Smooth muscle cell (in vitro differentiated cells): ENCODE measurements at regions not wholly inside any gene's neighbourhood (a gene's known extent, or its start where the extent isn't known, plus 50 kb on each side); places are given as distances from the start of the nearest gene placed in this dataset.
"Not testable (repeated sequence)": the region's sequence is repeated elsewhere in the genome, so short reads cannot be mapped to it uniquely, and the experiment has no call there.

Experiments
- DNase-seq: peaks from one replicate; lab custom pipeline; 2025; ENCODE audit not compliant: unreplicated experiment; lab: John Stamatoyannopoulos, UW
- H2AFZ ChIP-seq: fragments of 200-600 bp; sonication (generic); 2 replicates; pipeline ENCODE4 v1.6.0; 2016; ENCODE audit warnings: antibody characterized with exemption, low read depth, mild to moderate bottlenecking
- H3F3A ChIP-seq: fragments of 200-600 bp; sonication (generic); 2 replicates; pipeline ENCODE4 v1.6.0; 2017; ENCODE audit warnings: antibody characterized with exemption, low read depth
- H3K27ac ChIP-seq: fragments of 200-600 bp; sonication (generic); 2 replicates; pipeline ENCODE4 v1.5.1; 2016; ENCODE audit warnings: low read depth, mild to moderate bottlenecking
- H3K27me3 ChIP-seq: fragments of 200-600 bp; sonication (generic); 2 replicates; pipeline ENCODE4 v1.6.1; 2016; ENCODE audit warnings: low read depth, mild to moderate bottlenecking
- H3K36me3 ChIP-seq: fragments of 200-600 bp; sonication (generic); 2 replicates; pipeline ENCODE4 v1.5.1; 2016; ENCODE audit warnings: low read depth
- H3K4me1 ChIP-seq: fragments of 200-600 bp; sonication (generic); 2 replicates; pipeline ENCODE4 v1.5.1; 2016; ENCODE audit warnings: low read depth
- H3K4me2 ChIP-seq: fragments of 200-600 bp; sonication (generic); 2 replicates; pipeline ENCODE4 v1.6.0; 2016; ENCODE audit warnings: mild to moderate bottlenecking
- H3K4me3 ChIP-seq: fragments of 200-600 bp; sonication (generic); 2 replicates; pipeline ENCODE4 v1.5.1; 2016; ENCODE audit warnings: mild to moderate bottlenecking
- H3K79me2 ChIP-seq: fragments of 200-600 bp; sonication (generic); 2 replicates; pipeline ENCODE4 v1.6.0; 2016; ENCODE audit warnings: low read depth, mild to moderate bottlenecking
- H3K9ac ChIP-seq: fragments of 200-600 bp; sonication (generic); 2 replicates; pipeline ENCODE4 v1.6.0; 2016; ENCODE audit warnings: low read depth
- H3K9me3 ChIP-seq: fragments of 200-600 bp; sonication (generic); replicated peaks from 2 replicates; pipeline ENCODE4 v1.5.1; 2016; ENCODE audit warnings: low read depth
- H4K20me1 ChIP-seq: fragments of 200-600 bp; sonication (generic); 2 replicates; pipeline ENCODE4 v1.6.0; 2016; ENCODE audit warnings: low read depth
- CTCF ChIP-seq: fragments of 200-600 bp; sonication (generic); IDR thresholded peaks from 2 replicates; pipeline ENCODE4 v1.5.1; 2017; ENCODE audit warnings: borderline replicate concordance, mild to moderate bottlenecking, antibody characterized with exemption; ENCODE audit not compliant: insufficient read depth, poor library complexity, severe bottlenecking
- WGBS: methylation state at CpG from one replicate; pipeline ENCODE4 v1.1.7; 2016; ENCODE audit warnings: low lambda C conversion rate; 5-methylcytosine and 5-hydroxymethylcytosine counted together

- Histone ChIP-seq H3K27me3 (no peaks in the 10 kb centered on the region), H3K79me2 (no peaks in the 10 kb centered on the region), H3K4me3 (no peak overlapping the region), H3K9me3 (no peaks in the 10 kb centered on the region), H3K36me3 (no peaks in the 10 kb centered on the region), H3K27ac (no peak overlapping the region), H3K9ac (no peak overlapping the region), H3K4me1 (peaks cover 6% of the 10 kb centered on the region), H2AFZ (no peak overlapping the region), H4K20me1 (no peaks in the 10 kb centered on the region), H3F3A (no peaks in the 10 kb centered on the region), H3K4me2 (no peak overlapping the region)
- TF ChIP-seq CTCF: no peak
- DNase-seq: no peak
- WGBS: 77% methylated on average over 6 of the region's 6 CpGs
These were observed 636.3 kb downstream of the UTRN start for GRCh38 chr6:144921206-144921975.

- no peaks in the 10 kb centered on the region for H4K20me1 ChIP-seq
- H3F3A ChIP-seq: no peaks in the 10 kb centered on the region
- no peak overlapping the region for H3K4me3 ChIP-seq
- peaks cover 6% of the 10 kb centered on the region for H3K4me1 ChIP-seq
- no peaks in the 10 kb centered on the region for H3K79me2 ChIP-seq
- H3K27me3 ChIP-seq: no peaks in the 10 kb centered on the region
- no peak for DNase-seq
- no peaks in the 10 kb centered on the region for H3K36me3 ChIP-seq
- 32% methylated on average over 3 of the region's 3 CpGs for WGBS
- TF ChIP-seq CTCF: no peak
- no peak overlapping the region for H3K9ac ChIP-seq
- peak overlapping the region; percentile 9 for H2AFZ ChIP-seq
- H3K27ac ChIP-seq: no peak overlapping the region
- H3K4me2 ChIP-seq: peak overlapping the region; percentile 61
- H3K9me3 ChIP-seq: no peaks in the 10 kb centered on the region
These were observed 637.1 kb downstream of the UTRN start for GRCh38 chr6:144922120-144922722.

- not testable (repeated sequence) for H3K4me3 ChIP-seq, DNase-seq, H3K36me3 ChIP-seq, H3K79me2 ChIP-seq, H3K9ac ChIP-seq, H3K9me3 ChIP-seq, H3K4me1 ChIP-seq, H3K27me3 ChIP-seq, H4K20me1 ChIP-seq, H3F3A ChIP-seq, H3K27ac ChIP-seq
- Histone ChIP-seq H3K4me2 (peak overlapping the region; percentile 61), H2AFZ (peak overlapping the region; percentile 9)
- 63% methylated on average over 5 of the region's 5 CpGs for WGBS
These were observed 637.8 kb downstream of the UTRN start for GRCh38 chr6:144922771-144923490.

- H3K4me2 ChIP-seq, H3K4me1 ChIP-seq, DNase-seq, H3K27me3 ChIP-seq, H3K4me3 ChIP-seq, H2AFZ ChIP-seq, H3K27ac ChIP-seq, H4K20me1 ChIP-seq, H3K9me3 ChIP-seq, H3K36me3 ChIP-seq, H3K9ac ChIP-seq, H3K79me2 ChIP-seq, H3F3A ChIP-seq: not testable (repeated sequence)
- WGBS: 84% methylated on average over 5 of the region's 5 CpGs
These were observed 638.3 kb downstream of the UTRN start for GRCh38 chr6:144923491-144923787.
